HEK293T (cell line): ENCODE measurements at regions not wholly inside any gene's neighbourhood (a gene's known extent, or its start where the extent isn't known, plus 50 kb on each side); places are given as distances from the start of the nearest gene placed in this dataset.

Experiments
- FOXM1 ChIP-seq: fragments of 450-650 bp; IDR thresholded peaks from 2 replicates; pipeline ENCODE4 v1.6.1; 2017; ENCODE audit warnings: mild to moderate bottlenecking, borderline replicate concordance
- HDGF ChIP-seq: fragments of 450-650 bp; IDR thresholded peaks from 2 replicates; pipeline ENCODE4 v1.6.1; 2017; ENCODE audit warnings: antibody characterized with exemption, borderline replicate concordance
- SP1 ChIP-seq: fragments of 450-650 bp; IDR thresholded peaks from 2 replicates; pipeline ENCODE4 v1.6.1; 2017
- SUZ12 ChIP-seq: fragments of 450-650 bp; IDR thresholded peaks from 2 replicates; pipeline ENCODE4 v1.6.1; 2016; ENCODE audit warnings: mild to moderate bottlenecking
- TARDBP ChIP-seq: fragments of 450-650 bp; IDR thresholded peaks from 2 replicates; pipeline ENCODE4 v1.6.1; 2016

GRCh38 chrX:2552621-2553201 lies 51.9 kb upstream of the DHRSX start:
- TF ChIP-seq SP1: no peak
- TF ChIP-seq TARDBP: no peak
- no peak for TF ChIP-seq HDGF
- TF ChIP-seq SUZ12: no peak
- no peak for TF ChIP-seq FOXM1
